GM10248 (cell line): ENCODE measurements at regions not wholly inside any gene's neighbourhood (a gene's known extent, or its start where the extent isn't known, plus 50 kb on each side); places are given as distances from the start of the nearest gene placed in this dataset.
A peak's percentile ranks its signal among the peaks of the same experiment; 100 is the strongest.
"Not testable (repeated sequence)": the region's sequence is repeated elsewhere in the genome, so short reads cannot be mapped to it uniquely, and the experiment has no call there.

Source experiments
- CTCF ChIA-PET: fragments of 300-600 bp; sonication (Branson Sonifier 250); formaldehyde crosslinking; extraction: SDS; loops from one replicate; lab custom pipeline; 2021; ENCODE audit warnings: antibody characterized with exemption; lab: Yijun Ruan, JAX
- POLR2A ChIA-PET: fragments of 350-650 bp; sonication (Branson Sonifier 250); formaldehyde crosslinking; extraction: SDS; loops from one replicate; lab custom pipeline; 2020; ENCODE audit warnings: antibody characterized with exemption; lab: Yijun Ruan, JAX
- DNase-seq: peaks from one replicate; pipeline ENCODE4 v3.0.0; 2012; ENCODE audit errors: extremely low spot score
- CTCF ChIP-seq: IDR thresholded peaks from 2 replicates; pipeline ENCODE4 v1.5.1; 2012; ENCODE audit warnings: mild to moderate bottlenecking, low read depth; ENCODE audit errors: extremely low read depth, missing control alignments, control extremely low read depth

GRCh38 chr4:82301390-82301789 lies 72.4 kb downstream of the HNRNPD start:
- POLR2A ChIA-PET, CTCF ChIA-PET, DNase-seq: not testable (repeated sequence)

GRCh38 chr4:82293304-82293703 lies 80.5 kb downstream of the HNRNPD start:
- TF ChIP-seq CTCF: no peak
- DNase-seq: peak; percentile 34
- ChIA-PET POLR2A (no interaction called here), CTCF (no interaction called here)

- DNase-seq: no peak
- CTCF ChIA-PET: no interaction called here
- POLR2A ChIA-PET: no interaction called here
- no peak for TF ChIP-seq CTCF
These were observed 86.1 kb downstream of the HNRNPD start for GRCh38 chr4:82287720-82288119.

- POLR2A ChIA-PET: no interaction called here
- TF ChIP-seq CTCF: peak; percentile 92
- DNase-seq: peak; percentile 92
- CTCF ChIA-PET: interaction anchor here (0.7 to 1.8 kb wide), 15 partner anchors 9 to 818 kb away, joined by 3 to 8 read pairs (median 3); no protein-coding TSS in a partner anchor
These were observed 88.7 kb downstream of the HNRNPD start for GRCh38 chr4:82284858-82285805.

- ChIA-PET POLR2A (no interaction called here), CTCF (interaction anchor here (0.7 to 1.8 kb wide), 15 partner anchors 8 to 145 kb away, joined by 3 to 8 read pairs (median 3); no protein-coding TSS in a partner anchor)
- TF ChIP-seq CTCF: no peak
- no peak for DNase-seq
These were observed 89.3 kb downstream of the HNRNPD start for GRCh38 chr4:82284475-82284857.

GRCh38 chr4:82282875-82283274 lies 90.9 kb downstream of the HNRNPD start:
- TF ChIP-seq CTCF: no peak
- no peak for DNase-seq
- POLR2A ChIA-PET: interaction anchor here (1.0 kb wide), 1 partner anchor 84 kb away, joined by 3 read pairs; no protein-coding TSS in a partner anchor
- CTCF ChIA-PET: interaction anchor here (1.6 to 2.1 kb wide), 2 partner anchors 14 to 876 kb away, joined by 3 to 10 read pairs; no protein-coding TSS in a partner anchor

- DNase-seq, POLR2A ChIA-PET, CTCF ChIA-PET: not testable (repeated sequence)
These were observed 94.2 kb downstream of the HNRNPD start for GRCh38 chr4:82279550-82279949.
